Small intestine (tissue), 7 donors: ENCODE measurements at regions not wholly inside any gene's neighbourhood (a gene's known extent, or its start where the extent isn't known, plus 50 kb on each side); places are given as distances from the start of the nearest gene placed in this dataset.
"Not testable (repeated sequence)": the region's sequence is repeated elsewhere in the genome, so short reads cannot be mapped to it uniquely, and the experiment has no call there.

ENCODE experiments used
- DNase-seq, 2 donors: peaks; one replicate each; pipeline versions ENCODE4 v3.0.0 to v3.0.0-alpha.2; 2013
- FAIRE-seq: peaks from 2 replicates; lab custom pipeline; 2012; peaks lifted over from hg19 to GRCh38; lab: Jason Lieb, UNC
- H3K27ac ChIP-seq, 3 donors: one replicate each; pipeline ENCODE4 v1.5.1; 2013; ENCODE audit warnings: low read length in 2 of 3, mild to moderate bottlenecking in 2 of 3, control low read depth in 1 of 3, inconsistent platforms in 1 of 3, low read depth in 1 of 3, moderate library complexity in 1 of 3
- H3K27me3 ChIP-seq, 3 donors: one replicate each; pipeline ENCODE4 v1.6.1; 2013; ENCODE audit warnings: low read length in 3 of 3, inconsistent platforms in 1 of 3; ENCODE audit not compliant: control insufficient read depth in 3 of 3, insufficient read depth in 3 of 3
- H3K36me3 ChIP-seq, 3 donors: one replicate each; pipeline ENCODE4 v1.6.1; 2013; ENCODE audit warnings: low read length in 3 of 3, inconsistent platforms in 1 of 3, low read depth in 1 of 3, mild to moderate bottlenecking in 1 of 3, moderate library complexity in 1 of 3; ENCODE audit not compliant: control insufficient read depth in 3 of 3, insufficient read depth in 2 of 3
- H3K4me1 ChIP-seq, 3 donors: one replicate each; pipeline ENCODE4 v1.6.1; 2013; ENCODE audit warnings: low read length in 2 of 3, inconsistent platforms in 1 of 3, low read depth in 1 of 3, mild to moderate bottlenecking in 1 of 3, moderate library complexity in 1 of 3; ENCODE audit not compliant: control insufficient read depth in 3 of 3, insufficient read depth in 2 of 3
- H3K4me3 ChIP-seq, 3 donors: one replicate each; pipeline ENCODE4 v1.5.1; 2013; ENCODE audit warnings: low read length in 3 of 3, control low read depth in 1 of 3, inconsistent platforms in 1 of 3, low read depth in 1 of 3, mild to moderate bottlenecking in 1 of 3, moderate library complexity in 1 of 3
- H3K9me3 ChIP-seq, 2 donors: one replicate each; pipeline ENCODE4 v1.6.1; 2013; ENCODE audit warnings: low read depth in 1 of 2, low read length in 1 of 2; ENCODE audit not compliant: control insufficient read depth in 2 of 2, insufficient read depth in 1 of 2
- WGBS, 3 donors: extraction: QIAGEN DNeasy Blood & Tissue Kit; methylation state at CpG; one replicate each; pipeline ENCODE4 v1.1.7; 2013; 5-methylcytosine and 5-hydroxymethylcytosine counted together
- donor health status: healthy with polysubstance abuse.
- donor health status: control.
- donor health status: control.
- donor health status: Bipolar disorder and iron deficiency.
- donor health status: healthy.

DNA sequence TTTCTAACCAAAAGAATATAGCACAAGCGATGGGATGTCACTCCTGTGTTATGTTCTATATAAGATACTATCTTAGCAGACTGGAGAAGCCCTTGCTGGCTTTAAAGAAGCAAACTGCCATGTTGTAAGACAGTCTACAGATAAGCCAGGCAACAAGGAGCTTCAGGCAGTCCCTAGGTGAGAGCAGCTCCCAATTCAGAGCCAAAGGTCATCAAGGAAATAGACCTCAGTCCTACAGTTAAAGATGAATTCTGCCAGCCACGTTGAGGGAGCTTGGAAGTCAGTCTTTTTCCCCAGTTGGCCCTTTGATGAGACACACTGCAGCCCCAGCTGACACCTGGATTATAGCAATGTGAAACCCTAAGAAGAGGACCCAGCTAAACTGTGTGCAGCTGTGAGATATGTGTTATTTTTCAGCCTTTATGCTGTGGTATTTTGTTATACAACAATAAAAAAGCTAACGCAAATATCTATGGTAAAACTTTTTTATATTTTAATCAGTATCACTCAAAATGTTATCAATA is 102.5 kb upstream of the AKAP13 start:
- H3K27ac ChIP-seq = no peak overlapping the region
- H3K27me3 ChIP-seq = no peaks in the 10 kb centered on the region
- no peaks in the 10 kb centered on the region for H3K9me3 ChIP-seq
- 61 to 78% (median 68%) methylated on average over 3 of the region's 3 CpGs for WGBS, 3 donors
- H3K4me3 ChIP-seq = no peak overlapping the region
- no peaks in the 10 kb centered on the region for H3K4me1 ChIP-seq
- H3K36me3 ChIP-seq = no peaks in the 10 kb centered on the region
- DNase-seq = peak in 1 of 2 donors; percentile 37
- FAIRE-seq = no peak

DNA sequence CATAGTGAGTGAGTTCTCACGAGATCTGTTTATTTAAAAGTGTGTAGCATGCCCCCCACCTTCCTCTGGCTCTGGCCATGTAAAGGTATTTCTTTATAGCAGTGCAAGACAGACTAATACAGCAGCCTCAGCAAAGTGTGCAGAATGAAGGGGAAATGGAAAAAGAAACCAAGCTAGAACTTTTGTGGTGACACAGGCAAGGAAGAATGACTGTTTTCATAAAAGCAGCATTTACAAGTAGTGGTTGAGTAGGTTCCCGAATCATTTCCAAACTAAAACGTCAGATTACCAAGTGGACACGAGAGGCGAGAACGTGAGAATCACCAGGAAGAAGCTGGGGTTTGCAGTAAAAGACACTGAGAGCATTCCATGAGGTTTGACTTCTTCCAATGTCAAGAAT is 100.2 kb upstream of the AKAP13 start:
- Histone ChIP-seq H3K9me3 (no peaks in the 10 kb centered on the region), H3K36me3 (no peaks in the 10 kb centered on the region), H3K4me3 (no peak overlapping the region), H3K27ac (no peak overlapping the region), H3K27me3 (no peaks in the 10 kb centered on the region), H3K4me1 (no peaks in the 10 kb centered on the region)
- 66 to 83% (median 73%) methylated on average over 6 of the region's 6 CpGs for WGBS, 3 donors
- FAIRE-seq = no peak
- no peak for DNase-seq

DNA sequence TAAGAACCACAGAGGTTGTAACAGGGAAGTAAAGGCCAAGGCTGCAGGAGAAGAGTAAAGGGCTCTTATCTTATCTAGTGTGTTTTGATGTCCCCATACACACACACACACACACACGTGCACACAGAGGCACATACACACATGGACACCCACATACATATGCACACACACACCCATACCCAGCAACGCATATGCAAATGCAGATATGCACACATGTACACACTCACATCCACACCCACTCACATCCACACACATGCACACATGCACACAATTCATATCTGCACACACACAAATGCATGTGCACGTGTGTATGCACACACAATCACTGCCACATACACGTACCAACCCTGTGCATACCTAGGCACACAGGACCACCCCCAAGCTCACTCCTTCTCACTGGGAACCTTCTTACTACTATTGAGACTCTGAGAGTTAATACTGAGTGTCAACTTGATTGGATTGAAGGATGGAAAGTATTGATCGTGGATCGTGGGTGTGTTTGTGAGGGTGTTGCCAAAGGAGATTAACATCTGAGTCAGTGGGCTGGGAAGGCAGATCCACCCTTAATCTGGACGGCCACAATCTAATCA is 99.0 kb upstream of the AKAP13 start:
- DNase-seq = no peak
- Histone ChIP-seq H3K4me1 (no peaks in the 10 kb centered on the region), H3K9me3 (no peaks in the 10 kb centered on the region), H3K36me3 (no peaks in the 10 kb centered on the region), H3K27me3 (no peaks in the 10 kb centered on the region), H3K27ac (no peak overlapping the region), H3K4me3 (no peak overlapping the region)
- WGBS, 3 donors = 62 to 79% (median 63%) methylated on average over 7 of the region's 7 CpGs
- no peak for FAIRE-seq

DNA sequence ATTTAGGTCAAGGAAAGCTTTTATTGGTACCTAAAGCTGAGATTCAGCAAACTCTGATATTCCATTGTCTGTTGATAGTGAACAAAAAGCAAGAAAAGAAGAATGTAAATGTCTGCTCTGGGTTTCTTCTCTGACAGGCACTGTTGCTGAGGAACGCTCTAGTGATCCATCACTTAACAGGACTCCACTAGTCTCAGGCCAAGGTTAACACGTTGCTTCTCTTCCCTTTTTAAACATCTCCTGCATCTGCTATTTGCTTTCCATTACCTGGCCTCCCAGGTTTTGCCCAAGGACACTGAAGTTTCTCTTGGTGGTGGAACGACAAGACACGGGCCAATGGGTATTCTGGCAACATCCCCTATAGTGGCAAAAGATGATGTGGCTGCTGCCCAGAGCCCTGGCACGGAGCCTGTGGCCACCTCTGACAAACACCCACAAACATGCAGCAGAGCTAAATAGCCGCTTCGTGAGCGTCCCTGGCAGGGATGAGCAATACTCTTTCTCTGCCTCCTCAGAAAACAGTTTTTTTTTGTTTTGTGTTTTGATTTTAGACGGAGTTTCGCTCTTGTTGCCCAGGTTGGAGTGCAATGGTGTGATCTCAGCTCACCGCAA is 97.8 kb upstream of the AKAP13 start:
- no peaks in the 10 kb centered on the region for H3K36me3 ChIP-seq
- WGBS, 3 donors = 77 to 93% (median 80%) methylated on average over 11 of the region's 11 CpGs
- no peaks in the 10 kb centered on the region for H3K9me3 ChIP-seq
- DNase-seq (no peak), FAIRE-seq (no peak)
- H3K27ac ChIP-seq = no peak overlapping the region
- no peaks in the 10 kb centered on the region for H3K4me1 ChIP-seq
- H3K27me3 ChIP-seq = no peaks in the 10 kb centered on the region
- no peak overlapping the region for H3K4me3 ChIP-seq

DNA sequence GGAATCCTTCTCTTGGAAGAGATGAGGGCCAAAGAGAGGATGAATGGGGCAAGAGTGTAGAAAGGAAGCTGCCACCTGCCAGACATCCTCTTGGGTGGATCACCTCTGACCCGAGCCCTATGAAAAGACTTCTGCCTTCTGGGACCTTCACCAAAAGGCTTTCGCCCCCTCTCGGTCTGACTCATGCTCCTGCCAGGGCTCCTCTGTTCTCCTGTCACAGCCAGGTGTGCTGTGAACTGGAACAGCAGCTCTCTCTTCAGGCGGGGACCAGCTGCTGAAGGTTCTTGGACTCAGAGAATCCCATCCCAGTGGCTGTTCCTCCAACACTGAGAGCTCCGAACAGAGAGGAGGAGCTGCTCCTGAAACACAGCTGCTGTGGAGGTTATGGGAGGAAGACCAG is 96.6 kb upstream of the AKAP13 start:
- H3K9me3 ChIP-seq, H3K4me1 ChIP-seq, DNase-seq, H3K27me3 ChIP-seq, FAIRE-seq, H3K36me3 ChIP-seq, H3K4me3 ChIP-seq, H3K27ac ChIP-seq: not testable (repeated sequence)
- WGBS, 3 donors = 41 to 52% (median 45%) methylated on average over 4 to 5 of the region's 5 CpGs

DNA sequence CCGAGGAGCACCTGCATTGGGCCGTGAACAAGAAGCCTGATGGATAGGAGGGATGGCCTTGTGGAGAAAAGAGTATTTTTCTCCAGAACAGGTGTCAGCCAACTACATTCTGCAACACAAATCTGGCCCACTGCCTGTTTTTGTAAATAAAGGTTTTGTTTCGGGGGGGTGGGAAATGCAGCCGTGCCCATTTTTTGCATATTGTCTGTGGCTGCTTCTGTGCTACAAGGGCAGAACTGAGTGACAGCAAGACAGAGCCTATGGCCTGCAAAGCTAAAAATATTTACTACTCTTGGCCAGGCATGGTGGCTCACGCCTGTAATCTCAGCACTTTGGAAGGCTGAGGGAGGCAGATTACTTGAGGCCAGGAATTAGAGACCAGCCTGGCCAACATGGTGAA is 95.9 kb upstream of the AKAP13 start:
- FAIRE-seq = no peak
- WGBS, 3 donors = 79 to 89% (median 84%) methylated on average over 5 of the region's 5 CpGs
- no peak overlapping the region for H3K27ac ChIP-seq

GRCh38 chr15:85289677-85290365 is 90.6 kb upstream of the AKAP13 start:
- H3K27ac ChIP-seq = no peak overlapping the region
- H3K4me1 ChIP-seq = no peaks in the 10 kb centered on the region
- H3K27me3 ChIP-seq = no peaks in the 10 kb centered on the region
- FAIRE-seq = no peak
- H3K9me3 ChIP-seq = peaks cover 0 to 4% of the 10 kb centered on the region in 2 donors
- no peaks in the 10 kb centered on the region for H3K36me3 ChIP-seq
- peak; percentile 26 to 67 for DNase-seq
- 7 to 23% (median 15%) methylated on average over 6 of the region's 6 CpGs for WGBS, 3 donors
- H3K4me3 ChIP-seq = no peak overlapping the region

More for the DNA sequence above, 95.9 kb upstream of the AKAP13 start:
- no peaks in the 10 kb centered on the region for H3K36me3 ChIP-seq
- no peaks in the 10 kb centered on the region for H3K9me3 ChIP-seq
- H3K27me3 ChIP-seq = no peaks in the 10 kb centered on the region
- H3K4me3 ChIP-seq = no peak overlapping the region
- no peak for DNase-seq
- H3K4me1 ChIP-seq = no peaks in the 10 kb centered on the region

GRCh38 chr15:85292583-85292982 is 87.8 kb upstream of the AKAP13 start:
- H3K27me3 ChIP-seq, H3K27ac ChIP-seq, H3K4me3 ChIP-seq, FAIRE-seq, DNase-seq, H3K9me3 ChIP-seq, H3K36me3 ChIP-seq, H3K4me1 ChIP-seq: not testable (repeated sequence)
- 81 to 88% (median 85%) methylated on average over 5 of the region's 5 CpGs for WGBS, 3 donors
